ENCODE measurements at regions not wholly inside any gene's neighbourhood (a gene's known extent, or its start where the extent isn't known, plus 50 kb on each side); places are given as distances from the start of the nearest gene placed in this dataset.

GRCh38 chr4:32625687-32626337 lies 1905.6 kb downstream of the PCDH7 start:
- TF ChIP-seq POLR2A (IDR thresholded peaks at IDR 0.05) (no peak), EP300 (IDR thresholded peaks at IDR 0.05) (no peak), CTCF (IDR thresholded peaks at IDR 0.05) (no peak), POLR2AphosphoS5 (IDR thresholded peaks at IDR 0.05) (no peak)
- Histone ChIP-seq H3K9me3 (no peaks in the 10 kb centered on the region), H3K4me3 (no peak overlapping the region), H3K27me3 (no peaks in the 10 kb centered on the region), H3K27ac (no peak overlapping the region), H3K4me1 (no peaks in the 10 kb centered on the region), H3K36me3 (no peaks in the 10 kb centered on the region)
- 62 to 81% methylated on average over 4 of the region's 4 CpGs for WGBS, 2 donors
- ATAC-seq (ENCODE audit: low FRiP score in 2 of 2) (no peak), DNase-seq (no peak)

- Histone ChIP-seq H3K36me3 (no peaks in the 10 kb centered on the region), H3K27ac (no peak overlapping the region)
- DNase-seq: no peak
These were observed 1911.7 kb downstream of the PCDH7 start for GRCh38 chr4:32631831-32632230.

GRCh38 chr4:32633421-32633820 lies 1913.3 kb downstream of the PCDH7 start:
- no peak for TF ChIP-seq POLR2AphosphoS5 (IDR thresholded peaks at IDR 0.05)
- no peak for TF ChIP-seq POLR2A (IDR thresholded peaks at IDR 0.05)
- TF ChIP-seq EP300 (IDR thresholded peaks at IDR 0.05): no peak
- no peak for TF ChIP-seq CTCF (IDR thresholded peaks at IDR 0.05)
- no peak overlapping the region for H3K27ac ChIP-seq
- no peaks in the 10 kb centered on the region for H3K9me3 ChIP-seq
- no peaks in the 10 kb centered on the region for H3K27me3 ChIP-seq
- no peak overlapping the region for H3K4me3 ChIP-seq
- peak in 1 of 2 donors; percentile 19 for DNase-seq
- no peaks in the 10 kb centered on the region for H3K36me3 ChIP-seq
- no peak for ATAC-seq (ENCODE audit: low FRiP score in 2 of 2)
- no peaks in the 10 kb centered on the region for H3K4me1 ChIP-seq
- WGBS, 2 donors: 87 to 93% methylated on average over 17 of the region's 17 CpGs

More at GRCh38 chr4:32631831-32632230, 1911.7 kb downstream of the PCDH7 start:
- no peaks in the 10 kb centered on the region for H3K9me3 ChIP-seq
- 76 to 79% methylated on average over 3 of the region's 3 CpGs for WGBS, 2 donors
- H3K4me3 ChIP-seq: no peak overlapping the region
- H3K27me3 ChIP-seq: no peaks in the 10 kb centered on the region
- H3K4me1 ChIP-seq: no peaks in the 10 kb centered on the region
- no peak for TF ChIP-seq POLR2AphosphoS5 (IDR thresholded peaks at IDR 0.05)
- no peak for TF ChIP-seq POLR2A (IDR thresholded peaks at IDR 0.05)
- TF ChIP-seq CTCF (IDR thresholded peaks at IDR 0.05): no peak
- no peak for TF ChIP-seq EP300 (IDR thresholded peaks at IDR 0.05)
- no peak for ATAC-seq (ENCODE audit: low FRiP score in 2 of 2)

GRCh38 chr4:32645653-32646052 lies 1925.5 kb downstream of the PCDH7 start:
- H3K4me3 ChIP-seq: no peak overlapping the region
- peaks cover 0 to 8% (median 0%) of the 10 kb centered on the region in 4 donors for H3K9me3 ChIP-seq
- H3K27ac ChIP-seq: no peak overlapping the region
- no peaks in the 10 kb centered on the region for H3K27me3 ChIP-seq
- H3K36me3 ChIP-seq: no peaks in the 10 kb centered on the region
- ATAC-seq (ENCODE audit: low FRiP score in 2 of 2): no peak
- H3K4me1 ChIP-seq: no peaks in the 10 kb centered on the region
- DNase-seq: no peak
- 90 to 95% methylated on average over 6 of the region's 6 CpGs for WGBS, 2 donors
- TF ChIP-seq CTCF (IDR thresholded peaks at IDR 0.05) (no peak), EP300 (IDR thresholded peaks at IDR 0.05) (no peak), POLR2AphosphoS5 (IDR thresholded peaks at IDR 0.05) (no peak), POLR2A (IDR thresholded peaks at IDR 0.05) (no peak)

- no peaks in the 10 kb centered on the region for H3K27me3 ChIP-seq
- 74 to 76% methylated on average over 3 of the region's 3 CpGs for WGBS, 2 donors
- no peak for TF ChIP-seq EP300 (IDR thresholded peaks at IDR 0.05)
- no peak for TF ChIP-seq CTCF (IDR thresholded peaks at IDR 0.05)
- TF ChIP-seq POLR2AphosphoS5 (IDR thresholded peaks at IDR 0.05): no peak
- no peak for TF ChIP-seq POLR2A (IDR thresholded peaks at IDR 0.05)
- no peak for ATAC-seq (ENCODE audit: low FRiP score in 2 of 2)
- no peak for DNase-seq
- H3K4me1 ChIP-seq: no peaks in the 10 kb centered on the region
- no peaks in the 10 kb centered on the region for H3K9me3 ChIP-seq
- H3K4me3 ChIP-seq: no peak overlapping the region
- no peaks in the 10 kb centered on the region for H3K36me3 ChIP-seq
- no peak overlapping the region for H3K27ac ChIP-seq
These were observed 1937.8 kb downstream of the PCDH7 start for GRCh38 chr4:32658019-32658418.
